Astrocyte (in vitro differentiated cells and primary cell): ENCODE measurements at regions not wholly inside any gene's neighbourhood (a gene's known extent, or its start where the extent isn't known, plus 50 kb on each side); places are given as distances from the start of the nearest gene placed in this dataset.

Experiments
- EZH2 ChIP-seq: IDR thresholded peaks from 2 replicates; pipeline ENCODE4 v1.6.1; 2012; ENCODE audit warnings: mild to moderate bottlenecking, low read length, inconsistent platforms; ENCODE audit not compliant: insufficient read depth
- TF ChIP-seq, protein P1 (sequence below): IDR thresholded peaks from 2 replicates; pipeline ENCODE4 v1.5.1; 2011; ENCODE audit warnings: low read depth, mild to moderate bottlenecking, inconsistent platforms, low read length, moderate library complexity; ENCODE audit not compliant: insufficient read depth

DNA sequence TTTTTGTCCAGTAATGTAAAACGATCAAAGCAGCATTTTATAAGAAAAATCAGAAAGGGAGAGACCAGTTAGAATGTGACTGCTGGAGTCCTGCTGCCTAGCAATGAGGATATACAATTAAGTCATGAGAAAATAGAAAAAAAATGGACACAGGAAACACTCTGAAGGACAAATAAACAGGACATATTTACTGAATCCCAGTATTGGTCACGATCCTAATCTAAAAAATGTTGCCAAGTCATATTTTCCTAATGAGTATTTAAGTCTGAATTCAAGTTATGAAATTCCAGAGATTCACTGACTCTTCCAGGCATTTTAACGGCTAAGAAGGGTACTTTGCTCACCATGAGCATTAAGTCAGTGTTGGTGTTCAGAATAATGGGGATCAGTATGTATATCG, 154.3 kb upstream of the CCDC54 start:
- TF ChIP-seq, protein P1, sequence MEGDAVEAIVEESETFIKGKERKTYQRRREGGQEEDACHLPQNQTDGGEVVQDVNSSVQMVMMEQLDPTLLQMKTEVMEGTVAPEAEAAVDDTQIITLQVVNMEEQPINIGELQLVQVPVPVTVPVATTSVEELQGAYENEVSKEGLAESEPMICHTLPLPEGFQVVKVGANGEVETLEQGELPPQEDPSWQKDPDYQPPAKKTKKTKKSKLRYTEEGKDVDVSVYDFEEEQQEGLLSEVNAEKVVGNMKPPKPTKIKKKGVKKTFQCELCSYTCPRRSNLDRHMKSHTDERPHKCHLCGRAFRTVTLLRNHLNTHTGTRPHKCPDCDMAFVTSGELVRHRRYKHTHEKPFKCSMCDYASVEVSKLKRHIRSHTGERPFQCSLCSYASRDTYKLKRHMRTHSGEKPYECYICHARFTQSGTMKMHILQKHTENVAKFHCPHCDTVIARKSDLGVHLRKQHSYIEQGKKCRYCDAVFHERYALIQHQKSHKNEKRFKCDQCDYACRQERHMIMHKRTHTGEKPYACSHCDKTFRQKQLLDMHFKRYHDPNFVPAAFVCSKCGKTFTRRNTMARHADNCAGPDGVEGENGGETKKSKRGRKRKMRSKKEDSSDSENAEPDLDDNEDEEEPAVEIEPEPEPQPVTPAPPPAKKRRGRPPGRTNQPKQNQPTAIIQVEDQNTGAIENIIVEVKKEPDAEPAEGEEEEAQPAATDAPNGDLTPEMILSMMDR = no peak
- TF ChIP-seq EZH2 = no peak
